Spleen (tissue), 11 donors: ENCODE measurements at regions not wholly inside any gene's neighbourhood (a gene's known extent, or its start where the extent isn't known, plus 50 kb on each side); places are given as distances from the start of the nearest gene placed in this dataset.

Experiments used
- DNase-seq: peaks from one replicate; pipeline ENCODE4 v3.0.0-alpha.2; 2020
- H3K27ac ChIP-seq, 8 donors: fragments of 200-600 bp; sonication (generic) in 7 of 8; 1 replicate in 4 of 8; 2 replicates in 4 of 8; pipeline versions ENCODE4 v1.5.0 to v1.8.0; 2016 to 2021; ENCODE audit warnings: inconsistent platforms in 4 of 8, mild to moderate bottlenecking in 4 of 8, moderate library complexity in 1 of 8
- H3K27me3 ChIP-seq, 7 donors: fragments of 200-600 bp; sonication (generic) in 6 of 7; replicated peaks in 1 of 7; 1 replicate in 4 of 7; 2 replicates in 3 of 7; pipeline versions ENCODE4 v1.5.0 to v1.8.0; 2016 to 2021; ENCODE audit warnings: inconsistent platforms in 3 of 7, mild to moderate bottlenecking in 1 of 7
- H3K36me3 ChIP-seq, 6 donors: fragments of 200-600 bp; sonication (generic) in 5 of 6; 1 replicate in 4 of 6; 2 replicates in 2 of 6; pipeline versions ENCODE4 v1.5.0 to v1.8.0; 2016 to 2021; ENCODE audit warnings: inconsistent platforms in 2 of 6
- H3K4me1 ChIP-seq, 6 donors: fragments of 200-600 bp; sonication (generic) in 5 of 6; 1 replicate in 3 of 6; 2 replicates in 3 of 6; pipeline versions ENCODE4 v1.5.0 to v1.8.0; 2016 to 2021; ENCODE audit warnings: inconsistent platforms in 3 of 6
- H3K4me3 ChIP-seq, 8 donors: fragments of 200-600 bp; sonication (generic) in 7 of 8; 1 replicate in 4 of 8; 2 replicates in 4 of 8; pipeline versions ENCODE4 v1.5.0 to v1.8.0; 2016 to 2021; ENCODE audit warnings: inconsistent platforms in 4 of 8, mild to moderate bottlenecking in 4 of 8, moderate library complexity in 2 of 8
- H3K9me3 ChIP-seq, 8 donors: fragments of 200-600 bp; sonication (generic) in 7 of 8; 1 replicate in 4 of 8; 2 replicates in 4 of 8; pipeline versions ENCODE4 v1.5.0 to v1.8.0; 2016 to 2021; ENCODE audit warnings: inconsistent platforms in 4 of 8
- CTCF ChIP-seq, 11 experiments: fragments of 200-600 bp in 7 of 11; fragments of 450-650 bp in 4 of 11; sonication (generic) in 4 of 11; IDR thresholded peaks in 8 of 11; conservative IDR thresholded peaks in 3 of 11; 1 replicate in 7 of 11; 2 replicates in 4 of 11; pipeline versions ENCODE4 v1.4.0 to v1.8.0; 2016 to 2021; ENCODE audit warnings: antibody characterized with exemption in 11 of 11, inconsistent platforms in 4 of 11, mild to moderate bottlenecking in 1 of 11
- POLR2A ChIP-seq, 3 donors: fragments of 450-650 bp; IDR thresholded peaks; one replicate each; pipeline ENCODE4 v1.5.1; 2017; ENCODE audit warnings: antibody characterized with exemption in 3 of 3, mild to moderate bottlenecking in 1 of 3
- POLR2AphosphoS5 ChIP-seq, 3 donors: sonication (generic); formaldehyde crosslinking; IDR thresholded peaks; one replicate each; pipeline ENCODE4 v1.5.1; 2017; ENCODE audit warnings: antibody characterized with exemption in 3 of 3
- WGBS, 5 donors: extraction: QIAGEN DNeasy Blood & Tissue Kit in 3 of 5; methylation state at CpG; one replicate each; pipeline versions ENCODE4 v1.1.5 to v1.1.7; 2013 to 2018; 5-methylcytosine and 5-hydroxymethylcytosine counted together
- intact Hi-C: fragments of 100-400 bp; cut with DNase I; formaldehyde crosslinking; loops from one replicate; pipeline ENCODE4 v1.15.0; 2023; ENCODE audit warnings: low total_unique reads
- donor health status: healthy with polysubstance abuse.
- donor health status: DM: no; HTN: no; CAD: no; lungs with moderate emphysema.
- donor health status: DM: no; HTN: no; CAD: no.
- donor health status: Bipolar disorder and iron deficiency.
- donor health status: healthy.
- donor health status: DM: no; HTN: no; CAD: no.
- donor health status: DM: yes; HTN: yes; CAD: no.

- no peaks in the 10 kb centered on the region for H3K36me3 ChIP-seq
- H3K9me3 ChIP-seq = no peaks in the 10 kb centered on the region
- TF ChIP-seq POLR2A (IDR thresholded peaks at IDR 0.05) (no peak), CTCF (IDR thresholded peaks at IDR 0.05 in 8 of 11, conservative IDR thresholded peaks at IDR 0.05 in 3 of 11) (no peak), POLR2AphosphoS5 (IDR thresholded peaks at IDR 0.05) (no peak)
- no peak overlapping the region for H3K27ac ChIP-seq
- H3K4me1 ChIP-seq = no peaks in the 10 kb centered on the region
- WGBS, 5 donors = 75 to 93% (median 86%) methylated on average over 1 of the region's 1 CpG
- H3K4me3 ChIP-seq = no peak overlapping the region
- DNase-seq = no peak
- intact Hi-C loops = no loop called here
- no peaks in the 10 kb centered on the region for H3K27me3 ChIP-seq
These were observed 318.8 kb downstream of the FAM170A start for GRCh38 chr5:119948162-119948561.

GRCh38 chr5:119949426-119949999 is 320.2 kb downstream of the FAM170A start:
- Histone ChIP-seq H3K27me3 (no peaks in the 10 kb centered on the region), H3K4me1 (no peaks in the 10 kb centered on the region), H3K9me3 (no peaks in the 10 kb centered on the region), H3K27ac (no peak overlapping the region), H3K36me3 (no peaks in the 10 kb centered on the region), H3K4me3 (no peak overlapping the region)
- TF ChIP-seq POLR2AphosphoS5 (IDR thresholded peaks at IDR 0.05) (no peak), CTCF (IDR thresholded peaks at IDR 0.05 in 8 of 11, conservative IDR thresholded peaks at IDR 0.05 in 3 of 11) (no peak), POLR2A (IDR thresholded peaks at IDR 0.05) (no peak)
- intact Hi-C loops = no loop called here
- DNase-seq = no peak
- 85 to 100% (median 89%) methylated on average over 1 of the region's 1 CpG for WGBS, 5 donors

- peaks cover 0 to 7% (median 0%) of the 10 kb centered on the region in 8 donors for H3K9me3 ChIP-seq
- H3K4me1 ChIP-seq = no peaks in the 10 kb centered on the region
- no peak for DNase-seq
- TF ChIP-seq CTCF (IDR thresholded peaks at IDR 0.05 in 8 of 11, conservative IDR thresholded peaks at IDR 0.05 in 3 of 11) (no peak), POLR2A (IDR thresholded peaks at IDR 0.05) (no peak), POLR2AphosphoS5 (IDR thresholded peaks at IDR 0.05) (no peak)
- no peaks in the 10 kb centered on the region for H3K36me3 ChIP-seq
- H3K27me3 ChIP-seq = no peaks in the 10 kb centered on the region
- H3K4me3 ChIP-seq = no peak overlapping the region
- no peak overlapping the region for H3K27ac ChIP-seq
- 63 to 75% (median 75%) methylated on average over 4 of the region's 4 CpGs for WGBS, 5 donors
- intact Hi-C loops = no loop called here
These were observed 322.1 kb downstream of the FAM170A start for GRCh38 chr5:119951330-119951934.

GRCh38 chr5:119953474-119953873 is 324.1 kb downstream of the FAM170A start:
- Histone ChIP-seq H3K27ac (no peak overlapping the region), H3K27me3 (no peaks in the 10 kb centered on the region), H3K4me1 (no peaks in the 10 kb centered on the region), H3K36me3 (no peaks in the 10 kb centered on the region), H3K9me3 (peaks cover 0 to 7% (median 0%) of the 10 kb centered on the region in 8 donors), H3K4me3 (no peak overlapping the region)
- WGBS, 5 donors = 0 to 92% (median 80%) methylated on average over 1 of the region's 1 CpG; no CpG with 5 or more reads in 1 of the 5 donors
- intact Hi-C loops = no loop called here
- DNase-seq = no peak
- TF ChIP-seq POLR2A (IDR thresholded peaks at IDR 0.05) (no peak), POLR2AphosphoS5 (IDR thresholded peaks at IDR 0.05) (no peak), CTCF (IDR thresholded peaks at IDR 0.05 in 8 of 11, conservative IDR thresholded peaks at IDR 0.05 in 3 of 11) (no peak)
